GM23338 (cell line): ENCODE measurements at regions not wholly inside any gene's neighbourhood (a gene's known extent, or its start where the extent isn't known, plus 50 kb on each side); places are given as distances from the start of the nearest gene placed in this dataset.

ENCODE experiments used
- ATAC-seq: fragments of 200-7000 bp; cut with Tn5 transposase; 3 replicates; pipeline ENCODE4 v1.9.1; 2020
- DNase-seq: peaks from one replicate; pipeline ENCODE4 v3.0.0-alpha.2; 2015; ENCODE audit warnings: low spot score
- H2AFZ ChIP-seq: fragments of 200-600 bp; sonication (generic); 2 replicates; pipeline ENCODE4 v1.8.0; 2016; ENCODE audit warnings: antibody characterized with exemption, mild to moderate bottlenecking, moderate library complexity
- H3F3A ChIP-seq: fragments of 200-600 bp; sonication (generic); replicated peaks from 2 replicates; pipeline ENCODE4 v1.8.0; 2017; ENCODE audit warnings: antibody characterized with exemption, mixed run types, low read depth
- H3K27ac ChIP-seq: fragments of 200-600 bp; sonication (generic); 2 replicates; pipeline ENCODE4 v1.6.1; 2016; ENCODE audit warnings: low read depth
- H3K27me3 ChIP-seq: fragments of 200-600 bp; sonication (generic); 2 replicates; pipeline ENCODE4 v1.8.0; 2016; ENCODE audit warnings: mild to moderate bottlenecking, mixed run types, moderate library complexity; ENCODE audit not compliant: insufficient read depth
- H3K36me3 ChIP-seq: fragments of 200-600 bp; sonication (generic); 2 replicates; pipeline ENCODE4 v1.8.0; 2016; ENCODE audit warnings: mild to moderate bottlenecking; ENCODE audit not compliant: insufficient read depth
- H3K4me1 ChIP-seq: fragments of 200-600 bp; sonication (generic); 2 replicates; pipeline ENCODE4 v1.8.0; 2016; ENCODE audit warnings: mild to moderate bottlenecking, moderate library complexity; ENCODE audit not compliant: insufficient read depth
- H3K4me2 ChIP-seq: fragments of 200-600 bp; sonication (generic); 2 replicates; pipeline ENCODE4 v1.7.1; 2017; ENCODE audit warnings: mixed run types
- H3K4me3 ChIP-seq: fragments of 200-600 bp; sonication (generic); 2 replicates; pipeline ENCODE4 v1.6.1; 2016; ENCODE audit warnings: mixed run types
- H3K79me2 ChIP-seq: fragments of 200-600 bp; sonication (generic); replicated peaks from 2 replicates; pipeline ENCODE4 v1.8.0; 2017; ENCODE audit warnings: mild to moderate bottlenecking; ENCODE audit not compliant: insufficient read depth
- H3K9me2 ChIP-seq: fragments of 200-600 bp; sonication (generic); 2 replicates; pipeline ENCODE4 v1.8.0; 2017; ENCODE audit not compliant: insufficient read depth
- H4K20me1 ChIP-seq: fragments of 200-600 bp; sonication (generic); replicated peaks from 2 replicates; pipeline ENCODE4 v1.8.0; 2017; ENCODE audit warnings: mild to moderate bottlenecking; ENCODE audit not compliant: insufficient read depth
- H3K27ac Mint-ChIP-seq: 2 replicates; pipeline ENCODE4 v1.8.0; 2020; ENCODE audit warnings: inconsistent platforms, mild to moderate bottlenecking, moderate library complexity, mixed read lengths
- H3K27me3 Mint-ChIP-seq: 3 replicates; pipeline ENCODE4 v1.8.0; 2022; ENCODE audit warnings: low read depth, mild to moderate bottlenecking, moderate library complexity, mixed read lengths, inconsistent platforms; ENCODE audit not compliant: insufficient read depth, poor library complexity
- H3K36me3 Mint-ChIP-seq: 3 replicates; pipeline ENCODE4 v1.8.0; 2021; ENCODE audit warnings: low read depth, mild to moderate bottlenecking, inconsistent platforms, moderate library complexity, mixed read lengths
- H3K4me1 Mint-ChIP-seq: 3 replicates; pipeline ENCODE4 v1.8.0; 2020; ENCODE audit warnings: mild to moderate bottlenecking, inconsistent platforms, mixed read lengths
- H3K4me3 Mint-ChIP-seq: 3 replicates; pipeline ENCODE4 v1.8.0; 2021; ENCODE audit warnings: moderate library complexity, mild to moderate bottlenecking, inconsistent platforms, mixed read lengths
- H3K9me3 Mint-ChIP-seq: 3 replicates; pipeline ENCODE4 v1.8.0; 2020; ENCODE audit warnings: moderate library complexity, mild to moderate bottlenecking, inconsistent platforms, mixed read lengths
- JUNB ChIP-seq: IDR thresholded peaks from one replicate; pipeline ENCODE4 v1.6.1; 2016; ENCODE audit warnings: antibody characterized with exemption; ENCODE audit not compliant: unreplicated experiment
- POLR2AphosphoS5 ChIP-seq: IDR thresholded peaks from 2 replicates; pipeline ENCODE4 v1.6.1; 2016; ENCODE audit warnings: antibody characterized with exemption, low read depth
- TF ChIP-seq, protein P1 (sequence below): fragments of 250-450 bp; sonication (Bioruptor Pico); IDR thresholded peaks from 2 replicates; pipeline ENCODE4 v1.5.0; 2020; ENCODE audit warnings: mild to moderate bottlenecking, moderate library complexity
- TF ChIP-seq, protein P2 (sequence below): IDR thresholded peaks from 2 replicates; pipeline ENCODE4 v1.6.1; 2016; ENCODE audit warnings: antibody characterized with exemption
- TF ChIP-seq, protein P3 (sequence below), 2 experiments: fragments of 200-600 bp in 1 of 2; sonication (generic) in 1 of 2; conservative IDR thresholded peaks; 2 replicates each; pipeline versions ENCODE4 v1.5.1 to v1.6.1; 2016 to 2017; ENCODE audit warnings: antibody characterized with exemption in 2 of 2, low read depth in 2 of 2, mild to moderate bottlenecking in 2 of 2, moderate library complexity in 1 of 2

DNA sequence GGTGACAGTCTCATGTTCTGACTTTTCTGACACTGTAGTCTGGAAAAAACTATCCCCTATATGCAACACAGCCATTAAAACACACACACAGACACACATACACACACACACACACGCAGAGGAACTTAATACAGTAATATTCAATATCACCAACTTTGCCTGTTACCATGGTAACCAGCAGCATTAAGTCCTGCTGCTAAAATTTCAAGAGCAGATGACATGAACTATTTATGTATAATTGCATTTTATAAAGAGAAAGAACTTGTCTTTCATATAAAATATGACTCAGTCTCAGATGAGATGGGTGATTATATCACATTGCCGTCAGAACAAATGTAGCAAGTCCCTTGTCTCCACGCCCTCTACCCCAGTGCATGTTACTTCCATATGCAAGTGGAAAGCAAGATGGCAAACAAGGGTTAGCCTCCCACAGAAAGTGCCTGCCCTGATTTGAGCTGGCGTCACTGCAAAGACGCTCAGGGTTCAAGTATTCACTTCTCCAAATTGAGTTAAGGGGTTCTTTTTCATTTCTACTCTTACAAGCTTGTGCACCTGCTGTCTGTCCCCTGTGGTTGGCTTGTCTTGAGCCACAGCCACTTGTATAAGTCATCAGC is 576.8 kb downstream of the UQCRFS1 start (continued):
- TF ChIP-seq, protein P1, sequence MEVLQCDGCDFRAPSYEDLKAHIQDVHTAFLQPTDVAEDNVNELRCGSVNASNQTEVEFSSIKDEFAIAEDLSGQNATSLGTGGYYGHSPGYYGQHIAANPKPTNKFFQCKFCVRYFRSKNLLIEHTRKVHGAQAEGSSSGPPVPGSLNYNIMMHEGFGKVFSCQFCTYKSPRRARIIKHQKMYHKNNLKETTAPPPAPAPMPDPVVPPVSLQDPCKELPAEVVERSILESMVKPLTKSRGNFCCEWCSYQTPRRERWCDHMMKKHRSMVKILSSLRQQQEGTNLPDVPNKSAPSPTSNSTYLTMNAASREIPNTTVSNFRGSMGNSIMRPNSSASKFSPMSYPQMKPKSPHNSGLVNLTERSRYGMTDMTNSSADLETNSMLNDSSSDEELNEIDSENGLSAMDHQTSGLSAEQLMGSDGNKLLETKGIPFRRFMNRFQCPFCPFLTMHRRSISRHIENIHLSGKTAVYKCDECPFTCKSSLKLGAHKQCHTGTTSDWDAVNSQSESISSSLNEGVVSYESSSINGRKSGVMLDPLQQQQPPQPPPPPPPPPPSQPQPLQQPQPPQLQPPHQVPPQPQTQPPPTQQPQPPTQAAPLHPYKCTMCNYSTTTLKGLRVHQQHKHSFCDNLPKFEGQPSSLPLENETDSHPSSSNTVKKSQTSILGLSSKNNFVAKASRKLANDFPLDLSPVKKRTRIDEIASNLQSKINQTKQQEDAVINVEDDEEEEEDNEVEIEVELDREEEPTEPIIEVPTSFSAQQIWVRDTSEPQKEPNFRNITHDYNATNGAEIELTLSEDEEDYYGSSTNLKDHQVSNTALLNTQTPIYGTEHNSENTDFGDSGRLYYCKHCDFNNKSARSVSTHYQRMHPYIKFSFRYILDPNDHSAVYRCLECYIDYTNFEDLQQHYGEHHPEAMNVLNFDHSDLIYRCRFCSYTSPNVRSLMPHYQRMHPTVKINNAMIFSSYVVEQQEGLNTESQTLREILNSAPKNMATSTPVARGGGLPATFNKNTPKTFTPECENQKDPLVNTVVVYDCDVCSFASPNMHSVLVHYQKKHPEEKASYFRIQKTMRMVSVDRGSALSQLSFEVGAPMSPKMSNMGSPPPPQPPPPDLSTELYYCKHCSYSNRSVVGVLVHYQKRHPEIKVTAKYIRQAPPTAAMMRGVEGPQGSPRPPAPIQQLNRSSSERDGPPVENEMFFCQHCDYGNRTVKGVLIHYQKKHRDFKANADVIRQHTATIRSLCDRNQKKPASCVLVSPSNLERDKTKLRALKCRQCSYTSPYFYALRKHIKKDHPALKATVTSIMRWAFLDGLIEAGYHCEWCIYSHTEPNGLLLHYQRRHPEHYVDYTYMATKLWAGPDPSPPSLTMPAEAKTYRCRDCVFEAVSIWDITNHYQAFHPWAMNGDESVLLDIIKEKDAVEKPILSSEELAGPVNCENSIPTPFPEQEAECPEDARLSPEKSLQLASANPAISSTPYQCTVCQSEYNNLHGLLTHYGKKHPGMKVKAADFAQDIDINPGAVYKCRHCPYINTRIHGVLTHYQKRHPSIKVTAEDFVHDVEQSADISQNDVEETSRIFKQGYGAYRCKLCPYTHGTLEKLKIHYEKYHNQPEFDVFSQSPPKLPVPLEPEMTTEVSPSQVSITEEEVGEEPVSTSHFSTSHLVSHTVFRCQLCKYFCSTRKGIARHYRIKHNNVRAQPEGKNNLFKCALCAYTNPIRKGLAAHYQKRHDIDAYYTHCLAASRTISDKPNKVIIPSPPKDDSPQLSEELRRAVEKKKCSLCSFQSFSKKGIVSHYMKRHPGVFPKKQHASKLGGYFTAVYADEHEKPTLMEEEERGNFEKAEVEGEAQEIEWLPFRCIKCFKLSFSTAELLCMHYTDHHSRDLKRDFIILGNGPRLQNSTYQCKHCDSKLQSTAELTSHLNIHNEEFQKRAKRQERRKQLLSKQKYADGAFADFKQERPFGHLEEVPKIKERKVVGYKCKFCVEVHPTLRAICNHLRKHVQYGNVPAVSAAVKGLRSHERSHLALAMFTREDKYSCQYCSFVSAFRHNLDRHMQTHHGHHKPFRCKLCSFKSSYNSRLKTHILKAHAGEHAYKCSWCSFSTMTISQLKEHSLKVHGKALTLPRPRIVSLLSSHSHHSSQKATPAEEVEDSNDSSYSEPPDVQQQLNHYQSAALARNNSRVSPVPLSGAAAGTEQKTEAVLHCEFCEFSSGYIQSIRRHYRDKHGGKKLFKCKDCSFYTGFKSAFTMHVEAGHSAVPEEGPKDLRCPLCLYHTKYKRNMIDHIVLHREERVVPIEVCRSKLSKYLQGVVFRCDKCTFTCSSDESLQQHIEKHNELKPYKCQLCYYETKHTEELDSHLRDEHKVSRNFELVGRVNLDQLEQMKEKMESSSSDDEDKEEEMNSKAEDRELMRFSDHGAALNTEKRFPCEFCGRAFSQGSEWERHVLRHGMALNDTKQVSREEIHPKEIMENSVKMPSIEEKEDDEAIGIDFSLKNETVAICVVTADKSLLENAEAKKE (CRISPR knock-in tag), result no peak
- TF ChIP-seq JUNB (no peak), POLR2AphosphoS5 (no peak)
- TF ChIP-seq, protein P2, sequence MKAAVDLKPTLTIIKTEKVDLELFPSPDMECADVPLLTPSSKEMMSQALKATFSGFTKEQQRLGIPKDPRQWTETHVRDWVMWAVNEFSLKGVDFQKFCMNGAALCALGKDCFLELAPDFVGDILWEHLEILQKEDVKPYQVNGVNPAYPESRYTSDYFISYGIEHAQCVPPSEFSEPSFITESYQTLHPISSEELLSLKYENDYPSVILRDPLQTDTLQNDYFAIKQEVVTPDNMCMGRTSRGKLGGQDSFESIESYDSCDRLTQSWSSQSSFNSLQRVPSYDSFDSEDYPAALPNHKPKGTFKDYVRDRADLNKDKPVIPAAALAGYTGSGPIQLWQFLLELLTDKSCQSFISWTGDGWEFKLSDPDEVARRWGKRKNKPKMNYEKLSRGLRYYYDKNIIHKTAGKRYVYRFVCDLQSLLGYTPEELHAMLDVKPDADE, result no peak
- TF ChIP-seq, protein P3, sequence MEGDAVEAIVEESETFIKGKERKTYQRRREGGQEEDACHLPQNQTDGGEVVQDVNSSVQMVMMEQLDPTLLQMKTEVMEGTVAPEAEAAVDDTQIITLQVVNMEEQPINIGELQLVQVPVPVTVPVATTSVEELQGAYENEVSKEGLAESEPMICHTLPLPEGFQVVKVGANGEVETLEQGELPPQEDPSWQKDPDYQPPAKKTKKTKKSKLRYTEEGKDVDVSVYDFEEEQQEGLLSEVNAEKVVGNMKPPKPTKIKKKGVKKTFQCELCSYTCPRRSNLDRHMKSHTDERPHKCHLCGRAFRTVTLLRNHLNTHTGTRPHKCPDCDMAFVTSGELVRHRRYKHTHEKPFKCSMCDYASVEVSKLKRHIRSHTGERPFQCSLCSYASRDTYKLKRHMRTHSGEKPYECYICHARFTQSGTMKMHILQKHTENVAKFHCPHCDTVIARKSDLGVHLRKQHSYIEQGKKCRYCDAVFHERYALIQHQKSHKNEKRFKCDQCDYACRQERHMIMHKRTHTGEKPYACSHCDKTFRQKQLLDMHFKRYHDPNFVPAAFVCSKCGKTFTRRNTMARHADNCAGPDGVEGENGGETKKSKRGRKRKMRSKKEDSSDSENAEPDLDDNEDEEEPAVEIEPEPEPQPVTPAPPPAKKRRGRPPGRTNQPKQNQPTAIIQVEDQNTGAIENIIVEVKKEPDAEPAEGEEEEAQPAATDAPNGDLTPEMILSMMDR (conservative IDR thresholded peaks at IDR 0.05; ENCODE audit: low read depth in 2 of 2), result no peak

DNA sequence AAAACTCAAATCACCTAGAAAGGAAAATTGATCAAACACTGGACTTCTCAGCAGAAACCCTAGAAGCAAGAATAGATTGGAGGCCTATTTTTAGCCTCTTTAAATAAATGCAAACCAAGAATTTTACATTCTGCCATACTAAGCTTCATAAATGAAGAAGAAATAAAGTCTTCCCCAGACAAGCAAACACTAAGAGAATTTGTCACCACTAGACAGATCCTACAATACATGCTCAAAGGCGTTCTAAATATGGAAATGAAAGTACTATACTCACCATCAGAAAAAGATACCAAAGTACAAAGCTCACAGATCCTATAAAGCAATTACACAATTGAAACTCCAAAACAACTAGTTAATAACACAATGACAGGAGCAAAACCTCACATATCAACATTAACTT is 578.1 kb downstream of the UQCRFS1 start:
- Histone ChIP-seq H2AFZ (no peak overlapping the region), H3K27me3 (no peaks in the 10 kb centered on the region), H3F3A (no peaks in the 10 kb centered on the region), H3K27ac (no peak overlapping the region), H3K9me2 (no peaks in the 10 kb centered on the region), H3K4me3 (no peak overlapping the region), H4K20me1 (no peaks in the 10 kb centered on the region), H3K4me1 (no peaks in the 10 kb centered on the region), H3K36me3 (no peaks in the 10 kb centered on the region), H3K4me2 (no peak overlapping the region), H3K79me2 (no peaks in the 10 kb centered on the region)
- Mint-ChIP-seq H3K4me1 (peaks cover 3% of the 10 kb centered on the region; the same call in 2 of the 3 replicates), H3K27ac (no peak overlapping the region), H3K9me3 (no peaks in the 10 kb centered on the region), H3K36me3 (no peaks in the 10 kb centered on the region), H3K4me3 (no peak overlapping the region), H3K27me3 (peaks cover 2% of the 10 kb centered on the region)
- no peak for ATAC-seq
- no peak for DNase-seq
- TF ChIP-seq, protein P1 (CRISPR knock-in tag), result no peak
- TF ChIP-seq JUNB, result no peak
